ENCODE measurements at regions not wholly inside any gene's neighbourhood (a gene's known extent, or its start where the extent isn't known, plus 50 kb on each side); places are given as distances from the start of the nearest gene placed in this dataset.

GRCh38 chr3:159870723-159871122, 117.9 kb upstream of the IL12A start:
- no peak for TF ChIP-seq CTCF (IDR thresholded peaks at IDR 0.05; ENCODE audit: insufficient read depth, low read depth, low read length)
- DNase-seq (ENCODE audit: low read depth) = no peak
- no peak overlapping the region for H3K4me3 ChIP-seq (ENCODE audit: low read depth, low read length)

GRCh38 chr3:159872374-159873109, 116.1 kb upstream of the IL12A start:
- DNase-seq (ENCODE audit: low read depth) = peak; percentile 85
- H3K4me3 ChIP-seq (ENCODE audit: low read depth, low read length) = no peak overlapping the region
- peak; percentile 39 for TF ChIP-seq CTCF (IDR thresholded peaks at IDR 0.05; ENCODE audit: insufficient read depth, low read depth, low read length)

GRCh38 chr3:159875116-159875515, 113.5 kb upstream of the IL12A start:
- H3K4me3 ChIP-seq (ENCODE audit: low read depth, low read length) = no peak overlapping the region
- TF ChIP-seq CTCF (IDR thresholded peaks at IDR 0.05; ENCODE audit: insufficient read depth, low read depth, low read length) = no peak
- no peak for DNase-seq (ENCODE audit: low read depth)

GRCh38 chr3:159877924-159878323, 110.7 kb upstream of the IL12A start:
- TF ChIP-seq CTCF (IDR thresholded peaks at IDR 0.05; ENCODE audit: insufficient read depth, low read depth, low read length) = no peak
- DNase-seq (ENCODE audit: low read depth) = no peak
- no peak overlapping the region for H3K4me3 ChIP-seq (ENCODE audit: low read depth, low read length)

GRCh38 chr3:159879146-159879545, 109.5 kb upstream of the IL12A start:
- TF ChIP-seq CTCF (IDR thresholded peaks at IDR 0.05; ENCODE audit: insufficient read depth, low read depth, low read length) = no peak
- no peak for DNase-seq (ENCODE audit: low read depth)
- no peak overlapping the region for H3K4me3 ChIP-seq (ENCODE audit: low read depth, low read length)

GRCh38 chr3:159879598-159879997, 109.0 kb upstream of the IL12A start:
- no peak for DNase-seq (ENCODE audit: low read depth)
- H3K4me3 ChIP-seq (ENCODE audit: low read depth, low read length) = no peak overlapping the region
- no peak for TF ChIP-seq CTCF (IDR thresholded peaks at IDR 0.05; ENCODE audit: insufficient read depth, low read depth, low read length)

GRCh38 chr3:159881208-159881607, 107.4 kb upstream of the IL12A start:
- H3K4me3 ChIP-seq (ENCODE audit: low read depth, low read length) = no peak overlapping the region
- DNase-seq (ENCODE audit: low read depth) = no peak
- TF ChIP-seq CTCF (IDR thresholded peaks at IDR 0.05; ENCODE audit: insufficient read depth, low read depth, low read length) = no peak
